ENCODE measurements at regions not wholly inside any gene's neighbourhood (a gene's known extent, or its start where the extent isn't known, plus 50 kb on each side); places are given as distances from the start of the nearest gene placed in this dataset.

GRCh38 chr1:29972421-29973053 lies 736.2 kb downstream of the PTPRU start:
- no peak for DNase-seq

- DNase-seq: no peak
Measured at GRCh38 chr1:29971703-29972102, 735.4 kb downstream of the PTPRU start.

DNA sequence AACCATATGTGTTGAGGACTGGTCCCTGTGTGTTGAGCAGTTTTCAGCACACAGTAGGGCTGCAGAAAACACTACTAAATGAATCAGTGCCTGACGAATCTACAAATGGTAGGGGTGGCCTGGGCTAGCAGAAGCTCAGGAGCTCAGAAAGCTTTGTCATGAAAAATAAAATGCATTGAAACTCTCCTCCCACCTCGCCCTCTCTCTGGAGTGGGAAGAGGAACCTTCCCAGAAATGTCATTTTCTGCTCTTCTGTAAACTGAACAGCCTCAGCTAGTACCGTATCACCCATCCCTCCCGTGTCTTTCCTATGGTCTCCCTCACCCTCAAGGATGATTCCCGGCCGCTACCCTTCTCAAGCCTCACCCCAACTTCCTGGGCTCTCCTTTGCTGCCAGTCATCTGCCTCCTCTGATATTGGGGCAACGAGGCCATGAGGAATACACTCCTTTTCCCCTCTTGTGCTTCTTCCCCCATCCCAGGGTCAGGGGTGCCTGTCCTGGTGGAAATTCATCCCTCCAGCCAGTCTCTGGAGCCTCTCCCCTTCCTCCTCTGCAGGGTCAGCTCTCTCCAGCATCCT lies 734.5 kb downstream of the PTPRU start:
- no peak for DNase-seq

- no peak for DNase-seq
Measured at GRCh38 chr1:29969576-29969975, 733.3 kb downstream of the PTPRU start.

- no peak for DNase-seq
Measured at GRCh38 chr1:29967261-29967660, 730.9 kb downstream of the PTPRU start.

DNA sequence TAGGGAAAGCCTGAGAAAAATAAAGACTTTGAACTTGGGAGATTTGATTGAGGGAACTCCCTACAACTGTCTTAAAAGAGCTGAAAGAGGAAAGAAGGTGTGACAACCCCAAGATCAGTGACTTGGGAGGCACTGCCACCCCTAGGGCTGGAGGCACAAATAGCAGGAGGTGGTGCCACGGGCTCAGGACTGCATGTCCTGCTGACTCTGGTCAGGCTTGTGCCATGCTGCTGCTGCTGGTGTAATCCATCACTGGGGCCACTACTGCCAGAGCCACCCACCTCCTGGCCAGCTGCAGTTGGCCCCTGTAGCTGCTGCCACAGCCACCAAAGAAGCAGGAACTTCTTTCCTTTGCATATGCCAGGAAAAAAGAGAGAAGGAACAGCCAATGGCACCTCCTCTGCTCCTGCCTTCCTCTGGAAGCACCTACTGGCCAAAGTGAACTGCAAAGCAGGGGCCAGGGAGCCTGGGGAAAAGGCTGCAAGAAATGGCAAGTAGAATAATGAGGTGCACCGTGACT lies 730.3 kb downstream of the PTPRU start:
- no peak for DNase-seq

GRCh38 chr1:29964718-29965533 lies 728.6 kb downstream of the PTPRU start:
- DNase-seq: no peak

- no peak for DNase-seq
Measured at GRCh38 chr1:29963946-29964345, 727.6 kb downstream of the PTPRU start.

GRCh38 chr1:29962831-29963247 lies 726.5 kb downstream of the PTPRU start:
- no peak for DNase-seq

- no peak for DNase-seq
Measured at GRCh38 chr1:29962336-29962735, 726.0 kb downstream of the PTPRU start.

GRCh38 chr1:29961293-29962059 lies 725.2 kb downstream of the PTPRU start:
- no peak for DNase-seq

GRCh38 chr1:29960876-29961275 lies 724.6 kb downstream of the PTPRU start:
- no peak for DNase-seq

DNA sequence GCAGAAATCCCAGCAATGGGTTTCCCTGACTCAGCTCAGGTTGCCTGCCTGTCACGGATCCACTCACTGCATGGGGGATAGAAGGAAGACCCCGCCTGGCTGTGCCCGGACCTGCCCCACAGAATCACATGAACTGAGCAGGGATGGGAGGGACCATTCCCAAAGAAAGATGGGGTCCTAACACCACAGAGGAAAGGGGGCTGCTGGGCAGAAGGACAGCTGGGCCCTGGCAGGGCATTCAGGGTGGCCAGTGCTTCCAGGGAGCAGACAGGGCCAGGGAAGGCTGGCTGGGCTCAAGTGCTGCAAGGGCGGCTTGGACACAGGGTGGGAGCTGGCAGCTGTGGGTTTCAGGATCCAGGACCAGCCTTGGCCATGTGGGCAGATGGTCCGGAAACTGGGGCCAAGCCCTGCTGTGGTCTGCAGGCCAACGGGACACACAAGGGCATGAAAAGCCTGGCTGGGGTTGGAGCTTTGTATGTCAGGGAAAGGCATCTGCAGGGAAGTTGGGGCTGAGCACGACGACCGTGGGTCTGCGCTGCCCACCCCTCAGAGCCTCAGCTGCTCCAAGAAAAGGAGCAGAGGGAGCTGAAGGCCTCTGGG lies 723.9 kb downstream of the PTPRU start:
- no peak for DNase-seq

DNA sequence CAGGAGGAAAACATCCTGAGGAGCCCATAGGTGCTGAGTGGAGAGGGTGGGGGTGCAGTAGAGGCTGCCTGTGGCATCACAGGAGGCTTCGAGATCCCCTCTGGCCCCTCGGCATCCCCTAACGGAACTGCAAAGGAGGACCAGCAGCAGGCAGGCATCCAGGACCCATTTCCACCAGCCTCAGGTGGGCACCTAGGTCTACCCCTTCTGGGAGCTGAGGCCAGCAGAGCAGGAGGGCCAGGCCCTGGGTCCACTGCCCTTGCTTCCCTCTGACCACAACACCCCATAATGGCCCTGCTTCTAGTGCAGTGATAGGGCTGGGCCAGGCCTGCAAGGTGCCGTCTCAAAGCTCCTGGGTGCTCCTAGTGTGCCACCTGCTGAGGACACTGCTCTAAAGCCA lies 723.0 kb downstream of the PTPRU start:
- no peak for DNase-seq

DNA sequence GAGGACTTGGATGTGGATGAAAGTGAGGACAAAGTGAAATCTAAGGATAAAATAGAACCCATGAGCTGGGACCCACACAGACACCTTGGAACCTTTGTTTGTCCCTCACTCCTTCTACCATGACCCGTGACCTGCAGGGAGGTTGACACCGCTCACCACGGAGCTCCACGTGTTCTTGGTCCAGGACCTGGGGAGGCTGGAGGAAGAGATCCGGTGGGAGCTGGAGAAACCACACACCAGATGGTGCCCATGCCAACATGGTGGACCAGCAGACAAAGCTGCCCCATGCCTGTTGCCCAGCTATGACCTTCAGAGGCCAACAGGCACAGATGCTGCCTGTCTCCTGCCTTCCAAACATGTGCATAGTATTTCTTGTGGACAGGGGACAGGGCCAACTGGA lies 721.9 kb downstream of the PTPRU start:
- DNase-seq: no peak

GRCh38 chr1:29956349-29957030 lies 720.2 kb downstream of the PTPRU start:
- no peak for DNase-seq

GRCh38 chr1:29954591-29954990 lies 718.3 kb downstream of the PTPRU start:
- no peak for DNase-seq

DNA sequence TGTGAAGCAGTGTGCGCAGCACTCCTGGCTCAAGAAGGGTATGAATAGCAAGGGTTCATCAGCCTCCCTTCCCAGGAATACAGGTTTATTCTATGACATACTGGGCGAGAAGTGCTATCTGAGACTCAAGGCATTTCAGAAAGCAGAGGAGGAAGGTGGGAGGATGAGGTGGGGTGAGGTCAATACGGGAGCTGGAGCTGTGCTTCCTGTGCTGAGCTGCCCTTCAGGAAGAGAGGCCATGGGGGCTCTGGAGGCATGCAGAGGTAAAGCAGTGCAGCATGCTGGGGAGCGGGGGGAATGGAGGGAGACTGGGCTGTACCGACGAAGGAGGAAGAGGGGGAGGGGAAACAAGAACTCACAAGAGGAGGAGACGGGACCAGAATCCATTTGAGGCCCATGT lies 717.6 kb downstream of the PTPRU start:
- DNase-seq: peak; percentile 44

GRCh38 chr1:29949676-29950075 lies 713.4 kb downstream of the PTPRU start:
- DNase-seq: no peak

DNA sequence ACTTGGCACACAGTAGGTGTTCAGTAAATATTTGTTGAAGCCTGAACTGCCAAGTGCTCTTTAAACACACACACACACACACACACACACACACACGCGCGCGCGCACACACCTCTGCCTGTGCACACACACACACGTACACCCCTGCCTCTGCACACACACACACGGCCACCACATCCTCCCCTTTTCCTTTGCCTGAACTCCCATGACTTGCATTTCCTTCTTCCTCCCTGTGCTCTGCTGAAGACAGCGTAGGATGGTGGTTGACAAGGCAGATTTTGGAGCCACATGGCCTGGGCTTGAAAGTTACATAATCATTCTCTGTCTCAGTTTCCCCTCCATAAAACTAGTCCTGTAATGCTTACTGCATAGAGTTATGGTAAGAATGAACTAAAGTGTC lies 712.3 kb downstream of the PTPRU start:
- no peak for DNase-seq

DNA sequence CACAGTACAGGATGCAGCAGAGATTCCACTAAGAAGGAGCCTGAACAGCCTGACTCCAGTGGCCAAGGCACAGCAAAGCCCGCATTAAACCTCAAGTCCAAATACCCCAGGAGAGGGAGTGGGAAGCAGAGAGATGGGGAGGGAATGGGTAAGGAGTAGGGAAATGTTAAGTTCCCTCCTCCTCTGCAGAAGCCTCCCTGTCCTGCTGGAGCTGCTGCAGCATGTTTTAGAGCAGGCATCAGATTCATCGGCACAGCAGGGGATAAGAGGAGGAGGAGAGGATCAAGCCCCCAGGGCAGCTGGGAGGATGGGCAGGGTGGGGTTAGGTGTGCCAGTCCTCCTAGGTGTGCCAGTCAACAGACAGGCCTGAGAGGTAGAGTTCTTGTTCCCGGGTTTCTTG lies 709.7 kb downstream of the PTPRU start:
- DNase-seq: no peak
